Ammon's horn (tissue), 1 donor: ENCODE measurements at regions not wholly inside any gene's neighbourhood (a gene's known extent, or its start where the extent isn't known, plus 50 kb on each side); places are given as distances from the start of the nearest gene placed in this dataset.
"Not testable (repeated sequence)": the region's sequence is repeated elsewhere in the genome, so short reads cannot be mapped to it uniquely, and the experiment has no call there.

Experiments
- DNase-seq: peaks from one replicate; pipeline ENCODE4 v3.0.0-alpha.2; 2016; ENCODE audit warnings: low spot score

GRCh38 chr3:35393901-35394799 lies 245.2 kb upstream of the ARPP21 start:
- peak; percentile 5 for DNase-seq

GRCh38 chr3:35394905-35395304 lies 244.4 kb upstream of the ARPP21 start:
- DNase-seq: no peak

GRCh38 chr3:35401671-35402070 lies 237.7 kb upstream of the ARPP21 start:
- no peak for DNase-seq

GRCh38 chr3:35404571-35404970 lies 234.8 kb upstream of the ARPP21 start:
- no peak for DNase-seq

GRCh38 chr3:35408882-35409281 lies 230.4 kb upstream of the ARPP21 start:
- DNase-seq: no peak

- DNase-seq: no peak
Observed at GRCh38 chr3:35409991-35410390, 229.3 kb upstream of the ARPP21 start.

- DNase-seq: no peak
Observed at GRCh38 chr3:35413483-35413882, 225.8 kb upstream of the ARPP21 start.

- DNase-seq: no peak
Observed at GRCh38 chr3:35417080-35417479, 222.2 kb upstream of the ARPP21 start.

GRCh38 chr3:35422101-35422500 lies 217.2 kb upstream of the ARPP21 start:
- peak; percentile 20 for DNase-seq

GRCh38 chr3:35422836-35423601 lies 216.3 kb upstream of the ARPP21 start:
- no peak for DNase-seq

- no peak for DNase-seq
Observed at GRCh38 chr3:35426366-35426958, 212.9 kb upstream of the ARPP21 start.

GRCh38 chr3:35437381-35437780 lies 201.9 kb upstream of the ARPP21 start:
- no peak for DNase-seq

- no peak for DNase-seq
Observed at GRCh38 chr3:35438101-35438500, 201.2 kb upstream of the ARPP21 start.

GRCh38 chr3:35439663-35440062 lies 199.7 kb upstream of the ARPP21 start:
- no peak for DNase-seq

- no peak for DNase-seq
Observed at GRCh38 chr3:35440826-35441225, 198.5 kb upstream of the ARPP21 start.

GRCh38 chr3:35446896-35447295 lies 192.4 kb upstream of the ARPP21 start:
- no peak for DNase-seq

GRCh38 chr3:35448121-35448520 lies 191.2 kb upstream of the ARPP21 start:
- no peak for DNase-seq

- no peak for DNase-seq
Observed at GRCh38 chr3:35448681-35449080, 190.6 kb upstream of the ARPP21 start.

GRCh38 chr3:35454819-35455218 lies 184.5 kb upstream of the ARPP21 start:
- not testable (repeated sequence) for DNase-seq

GRCh38 chr3:35473956-35474355 lies 165.4 kb upstream of the ARPP21 start:
- no peak for DNase-seq

GRCh38 chr3:35482566-35482965 lies 156.8 kb upstream of the ARPP21 start:
- DNase-seq: not testable (repeated sequence)

GRCh38 chr3:35483131-35483530 lies 156.2 kb upstream of the ARPP21 start:
- no peak for DNase-seq
